ENCODE measurements at regions not wholly inside any gene's neighbourhood (a gene's known extent, or its start where the extent isn't known, plus 50 kb on each side); places are given as distances from the start of the nearest gene placed in this dataset.

DNA sequence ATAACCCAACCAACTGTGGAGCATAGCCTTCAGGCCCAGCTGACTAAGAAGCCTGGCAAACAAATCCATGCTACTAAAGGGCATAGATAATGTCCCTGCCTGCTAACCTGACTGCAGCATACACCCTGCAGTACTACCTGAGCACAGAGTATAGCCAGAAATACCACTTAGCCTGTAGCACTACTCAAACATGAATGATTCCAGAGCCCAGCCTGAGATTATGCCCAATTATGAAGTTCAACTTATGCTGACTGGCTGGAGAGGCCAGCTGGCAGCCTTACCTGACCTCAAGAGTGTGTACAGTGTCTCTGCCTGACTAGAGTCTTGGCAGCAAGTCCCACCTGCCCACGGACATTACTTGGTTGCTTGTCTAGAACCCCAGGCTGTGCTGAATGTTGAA lies 1265.3 kb downstream of the CDH11 start:
- no peaks in the 10 kb centered on the region for H3K27me3 ChIP-seq (ENCODE audit: control insufficient read depth, insufficient read depth, low read length)
- no peak overlapping the region for H3K4me3 ChIP-seq (ENCODE audit: low read length)
- no peak overlapping the region for H3K27ac ChIP-seq (ENCODE audit: low read length)
- H3K9me3 ChIP-seq (ENCODE audit: control insufficient read depth, insufficient read depth, low read length): peaks cover 6% of the 10 kb centered on the region
- 59% methylated on average over 1 of the region's 1 CpG for WGBS (ENCODE audit: insufficient coverage)
- Mint-ChIP-seq H3K4me3 (no peak overlapping the region), H3K36me3 (no peaks in the 10 kb centered on the region), H3K27ac (no peak overlapping the region), H3K9me3 (peaks cover 4 to 6% of the 10 kb centered on the region in 2 donors), H3K4me1 (no peaks in the 10 kb centered on the region), H3K27me3 (ENCODE audit: low read depth in 2 of 2) (no peaks in the 10 kb centered on the region)
- H3K36me3 ChIP-seq (ENCODE audit: control insufficient read depth, insufficient read depth, low read length): no peaks in the 10 kb centered on the region
- DNase-seq (no peak), ATAC-seq (no peak)
- no peaks in the 10 kb centered on the region for H3K4me1 ChIP-seq (ENCODE audit: control insufficient read depth, insufficient read depth, low read length)
- TF ChIP-seq, protein P1, sequence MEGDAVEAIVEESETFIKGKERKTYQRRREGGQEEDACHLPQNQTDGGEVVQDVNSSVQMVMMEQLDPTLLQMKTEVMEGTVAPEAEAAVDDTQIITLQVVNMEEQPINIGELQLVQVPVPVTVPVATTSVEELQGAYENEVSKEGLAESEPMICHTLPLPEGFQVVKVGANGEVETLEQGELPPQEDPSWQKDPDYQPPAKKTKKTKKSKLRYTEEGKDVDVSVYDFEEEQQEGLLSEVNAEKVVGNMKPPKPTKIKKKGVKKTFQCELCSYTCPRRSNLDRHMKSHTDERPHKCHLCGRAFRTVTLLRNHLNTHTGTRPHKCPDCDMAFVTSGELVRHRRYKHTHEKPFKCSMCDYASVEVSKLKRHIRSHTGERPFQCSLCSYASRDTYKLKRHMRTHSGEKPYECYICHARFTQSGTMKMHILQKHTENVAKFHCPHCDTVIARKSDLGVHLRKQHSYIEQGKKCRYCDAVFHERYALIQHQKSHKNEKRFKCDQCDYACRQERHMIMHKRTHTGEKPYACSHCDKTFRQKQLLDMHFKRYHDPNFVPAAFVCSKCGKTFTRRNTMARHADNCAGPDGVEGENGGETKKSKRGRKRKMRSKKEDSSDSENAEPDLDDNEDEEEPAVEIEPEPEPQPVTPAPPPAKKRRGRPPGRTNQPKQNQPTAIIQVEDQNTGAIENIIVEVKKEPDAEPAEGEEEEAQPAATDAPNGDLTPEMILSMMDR (IDR thresholded peaks at IDR 0.05): no peak
- intact Hi-C loops (cut with micrococcal nuclease): no loop called here

- 94% methylated on average over 1 of the region's 3 CpGs for WGBS (ENCODE audit: insufficient coverage)
- Mint-ChIP-seq H3K4me3 (no peak overlapping the region), H3K27me3 (ENCODE audit: low read depth in 2 of 2) (no peaks in the 10 kb centered on the region), H3K36me3 (no peaks in the 10 kb centered on the region), H3K4me1 (no peaks in the 10 kb centered on the region), H3K9me3 (peaks cover 17 to 20% of the 10 kb centered on the region in 2 donors), H3K27ac (no peak overlapping the region)
- no peaks in the 10 kb centered on the region for H3K4me1 ChIP-seq (ENCODE audit: control insufficient read depth, insufficient read depth, low read length)
- intact Hi-C loops (cut with micrococcal nuclease): no loop called here
- ATAC-seq: no peak
- H3K27ac ChIP-seq (ENCODE audit: low read length): no peak overlapping the region
- TF ChIP-seq, protein P1 (IDR thresholded peaks at IDR 0.05): no peak
- no peaks in the 10 kb centered on the region for H3K27me3 ChIP-seq (ENCODE audit: control insufficient read depth, insufficient read depth, low read length)
- no peak overlapping the region for H3K4me3 ChIP-seq (ENCODE audit: low read length)
- no peak for DNase-seq
- H3K9me3 ChIP-seq (ENCODE audit: control insufficient read depth, insufficient read depth, low read length): no peaks in the 10 kb centered on the region
- H3K36me3 ChIP-seq (ENCODE audit: control insufficient read depth, insufficient read depth, low read length): no peaks in the 10 kb centered on the region
Measured at GRCh38 chr16:63850979-63851378, 1270.9 kb downstream of the CDH11 start.

DNA sequence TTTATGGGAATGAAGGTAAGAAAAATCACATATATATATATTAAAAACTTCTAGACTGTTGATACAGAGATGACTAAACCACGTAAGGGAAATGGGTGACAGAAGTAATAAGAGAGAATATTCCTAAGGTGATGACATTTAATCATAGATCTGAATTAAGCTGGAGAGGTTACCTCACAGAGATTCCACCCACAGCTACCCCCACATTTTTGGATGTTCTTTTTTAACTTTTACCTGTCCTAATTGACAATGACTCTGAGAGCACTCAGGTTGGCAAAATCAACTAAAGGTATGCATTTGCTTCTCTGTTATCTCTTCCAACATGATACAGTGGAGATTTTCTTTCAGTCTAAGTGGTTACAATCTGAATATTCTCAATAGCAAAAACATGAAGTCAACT lies 1280.6 kb downstream of the CDH11 start:
- Histone ChIP-seq H3K27ac (ENCODE audit: low read length) (no peak overlapping the region), H3K4me1 (ENCODE audit: control insufficient read depth, insufficient read depth, low read length) (no peaks in the 10 kb centered on the region), H3K36me3 (ENCODE audit: control insufficient read depth, insufficient read depth, low read length) (no peaks in the 10 kb centered on the region), H3K4me3 (ENCODE audit: low read length) (no peak overlapping the region), H3K27me3 (ENCODE audit: control insufficient read depth, insufficient read depth, low read length) (no peaks in the 10 kb centered on the region), H3K9me3 (ENCODE audit: control insufficient read depth, insufficient read depth, low read length) (no peaks in the 10 kb centered on the region)
- intact Hi-C loops (cut with micrococcal nuclease): no loop called here
- WGBS (ENCODE audit: insufficient coverage): no CpG with 5 or more reads among the region's 1 CpG
- ATAC-seq: no peak
- Mint-ChIP-seq H3K27ac (no peak overlapping the region), H3K4me3 (no peak overlapping the region), H3K36me3 (peaks cover 10% of the 10 kb centered on the region), H3K4me1 (no peaks in the 10 kb centered on the region), H3K27me3 (ENCODE audit: low read depth in 2 of 2) (no peaks in the 10 kb centered on the region), H3K9me3 (peaks cover 18% of the 10 kb centered on the region in 2 donors)
- TF ChIP-seq, protein P1 (IDR thresholded peaks at IDR 0.05): no peak
- no peak for DNase-seq

DNA sequence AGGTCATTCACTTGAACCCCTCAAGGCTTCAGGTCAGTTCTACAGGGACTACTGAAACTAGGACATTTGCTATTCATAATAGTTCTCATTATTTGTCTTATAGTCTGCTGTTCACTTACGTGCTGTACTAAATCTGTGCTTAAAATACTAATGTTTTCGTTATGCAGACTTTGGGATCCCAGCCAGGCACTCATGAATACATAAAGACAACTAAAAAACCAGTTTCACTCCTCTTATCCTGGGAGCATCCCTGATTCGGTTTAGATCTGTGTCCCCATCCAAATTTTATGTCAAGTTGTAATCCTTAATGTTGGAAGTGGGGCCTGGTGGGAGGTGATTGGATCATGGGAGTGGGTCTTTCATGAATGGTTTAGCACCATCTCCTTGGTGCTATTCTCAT lies 1291.8 kb downstream of the CDH11 start:
- Mint-ChIP-seq H3K27ac (no peak overlapping the region), H3K4me3 (no peak overlapping the region), H3K9me3 (peaks cover 11 to 14% of the 10 kb centered on the region in 2 donors), H3K4me1 (no peaks in the 10 kb centered on the region), H3K27me3 (ENCODE audit: low read depth in 2 of 2) (no peaks in the 10 kb centered on the region), H3K36me3 (peaks cover 8% of the 10 kb centered on the region)
- TF ChIP-seq, protein P1 (IDR thresholded peaks at IDR 0.05): no peak
- Histone ChIP-seq H3K4me3 (ENCODE audit: low read length) (no peak overlapping the region), H3K27ac (ENCODE audit: low read length) (no peak overlapping the region), H3K36me3 (ENCODE audit: control insufficient read depth, insufficient read depth, low read length) (no peaks in the 10 kb centered on the region), H3K27me3 (ENCODE audit: control insufficient read depth, insufficient read depth, low read length) (no peaks in the 10 kb centered on the region), H3K4me1 (ENCODE audit: control insufficient read depth, insufficient read depth, low read length) (no peaks in the 10 kb centered on the region), H3K9me3 (ENCODE audit: control insufficient read depth, insufficient read depth, low read length) (peaks cover 10% of the 10 kb centered on the region)
- 70% methylated on average over 3 of the region's 3 CpGs for WGBS (ENCODE audit: insufficient coverage)
- ATAC-seq (no peak), DNase-seq (no peak)
- intact Hi-C loops (cut with micrococcal nuclease): no loop called here

All from natural killer cell (primary cell).